Lower leg skin (tissue), 3 donors: ENCODE measurements at regions not wholly inside any gene's neighbourhood (a gene's known extent, or its start where the extent isn't known, plus 50 kb on each side); places are given as distances from the start of the nearest gene placed in this dataset.

Experiments used
- CTCF ChIP-seq, 3 donors: fragments of 450-650 bp; IDR thresholded peaks; one replicate each; pipeline ENCODE4 v1.5.1; 2016; ENCODE audit warnings: antibody characterized with exemption in 3 of 3, mild to moderate bottlenecking in 3 of 3, moderate library complexity in 2 of 3
- POLR2A ChIP-seq, 2 donors: fragments of 450-650 bp; IDR thresholded peaks; one replicate each; pipeline ENCODE4 v1.6.1; 2016 to 2017; ENCODE audit warnings: antibody characterized with exemption in 2 of 2, mild to moderate bottlenecking in 1 of 2, moderate library complexity in 1 of 2

GRCh38 chr3:24674261-24674660 lies 179.6 kb upstream of the THRB start:
- TF ChIP-seq CTCF (IDR thresholded peaks at IDR 0.05) (no peak), POLR2A (IDR thresholded peaks at IDR 0.05) (no peak)
